GM21619 (cell line): ENCODE measurements at regions not wholly inside any gene's neighbourhood (a gene's known extent, or its start where the extent isn't known, plus 50 kb on each side); places are given as distances from the start of the nearest gene placed in this dataset.
A peak's percentile ranks its signal among the peaks of the same experiment; 100 is the strongest.
"Not testable (repeated sequence)": the region's sequence is repeated elsewhere in the genome, so short reads cannot be mapped to it uniquely, and the experiment has no call there.

ENCODE experiments used
- ATAC-seq: cut with Tn5 transposase; IDR thresholded peaks from one replicate; pipeline ENCODE4 v1.9.1; 2021; ENCODE audit not compliant: unreplicated experiment

DNA sequence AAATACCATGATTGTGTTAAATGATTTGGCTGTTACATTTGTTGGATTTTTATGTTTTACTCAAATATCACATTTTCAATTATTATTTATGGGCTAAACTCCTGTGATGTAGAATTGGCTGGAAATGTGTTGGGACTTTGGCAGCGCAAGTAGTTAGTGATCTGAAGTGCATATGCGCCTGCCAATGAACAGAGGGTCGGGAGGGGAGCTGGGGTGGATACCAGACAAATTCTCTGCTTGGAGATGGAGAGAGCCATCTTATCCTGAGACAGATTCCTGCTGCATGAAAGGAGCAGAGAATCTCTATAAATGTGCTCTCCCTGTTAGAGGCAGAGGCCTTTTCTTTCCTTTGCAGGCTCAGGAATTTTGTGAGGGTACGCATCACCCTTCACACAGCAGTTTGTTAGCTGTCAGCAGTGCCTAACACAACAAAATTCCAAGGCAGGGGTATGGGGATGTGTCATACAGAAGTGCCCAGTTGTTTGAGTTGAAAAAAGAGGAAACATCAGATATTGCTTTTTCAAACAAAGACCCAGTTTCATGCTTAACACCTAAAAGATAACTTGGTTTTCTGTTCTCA, 489.1 kb downstream of the CSNK1G3 start:
- no peak for ATAC-seq

DNA sequence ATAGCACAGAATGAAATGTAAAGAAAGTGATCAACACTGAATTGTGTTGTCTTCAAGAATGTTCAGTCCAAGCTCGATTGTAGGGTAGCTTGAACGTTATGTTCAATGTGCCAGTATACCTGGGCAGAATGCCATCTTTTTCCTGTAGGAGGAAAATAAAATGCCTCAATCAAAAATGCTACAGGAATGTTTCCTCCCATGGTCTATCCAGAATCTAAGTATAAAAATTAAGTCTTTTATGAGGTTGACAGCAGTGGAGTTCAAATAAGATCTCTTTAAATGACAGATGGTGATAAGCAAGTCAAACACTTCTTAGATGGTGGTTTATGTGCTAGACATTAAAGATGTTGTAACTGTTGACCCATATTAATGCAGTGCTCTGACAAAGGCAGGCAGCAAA, 488.6 kb downstream of the CSNK1G3 start:
- ATAC-seq: no peak

DNA sequence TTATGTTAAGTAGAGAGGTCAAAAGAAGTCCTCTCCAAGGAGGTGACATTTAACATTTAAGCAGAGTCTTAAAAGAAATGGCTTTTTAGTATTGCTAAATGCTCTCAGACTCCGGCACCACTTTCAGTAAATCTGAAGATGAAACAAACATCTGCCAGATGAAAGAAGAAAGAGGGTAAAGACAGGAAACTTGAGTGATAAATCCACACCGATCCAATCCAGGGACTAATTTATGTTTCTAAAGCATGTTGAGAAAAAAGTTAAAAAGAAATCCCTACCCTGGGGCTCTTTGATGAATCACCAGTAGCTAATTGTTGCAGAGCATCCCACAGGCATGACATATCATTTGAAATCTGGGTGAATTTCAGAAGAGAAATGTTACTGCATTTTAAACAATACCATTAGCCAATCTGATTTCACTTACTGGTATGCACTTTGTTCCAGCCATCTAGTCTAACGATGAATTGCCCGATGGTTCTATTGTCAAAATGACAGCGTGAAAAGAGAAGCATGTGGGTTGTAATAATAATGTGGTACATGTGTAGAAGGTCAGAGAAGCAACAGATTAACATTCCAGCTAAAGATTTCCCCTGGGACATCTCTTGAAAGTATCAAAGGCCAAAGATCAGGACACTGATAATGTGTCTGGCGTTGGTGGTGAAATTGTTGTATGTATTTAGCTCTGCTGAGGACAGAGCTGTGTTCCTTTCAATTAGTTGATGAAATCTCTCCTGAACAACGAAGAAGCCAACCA, 485.7 kb downstream of the CSNK1G3 start:
- no peak for ATAC-seq

DNA sequence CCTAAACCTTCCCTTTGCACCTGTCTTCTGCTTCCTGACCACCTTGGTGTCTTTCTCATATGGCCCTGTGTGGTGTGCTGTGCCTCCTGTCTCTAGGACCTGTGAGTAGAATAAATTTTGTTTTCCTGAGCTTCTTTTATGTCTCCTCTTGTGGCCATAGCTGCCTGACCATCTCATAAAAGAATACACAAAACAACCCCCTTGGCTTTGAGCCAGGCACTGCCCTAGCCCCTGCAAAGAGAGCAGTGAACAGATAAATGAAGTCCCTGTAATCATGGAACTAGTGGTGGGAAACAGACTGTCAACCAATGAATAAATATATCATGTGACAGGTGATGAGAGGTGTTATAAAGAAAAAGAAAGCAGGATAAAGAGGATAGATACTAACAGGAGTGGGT, 485.1 kb downstream of the CSNK1G3 start:
- ATAC-seq: no peak

DNA sequence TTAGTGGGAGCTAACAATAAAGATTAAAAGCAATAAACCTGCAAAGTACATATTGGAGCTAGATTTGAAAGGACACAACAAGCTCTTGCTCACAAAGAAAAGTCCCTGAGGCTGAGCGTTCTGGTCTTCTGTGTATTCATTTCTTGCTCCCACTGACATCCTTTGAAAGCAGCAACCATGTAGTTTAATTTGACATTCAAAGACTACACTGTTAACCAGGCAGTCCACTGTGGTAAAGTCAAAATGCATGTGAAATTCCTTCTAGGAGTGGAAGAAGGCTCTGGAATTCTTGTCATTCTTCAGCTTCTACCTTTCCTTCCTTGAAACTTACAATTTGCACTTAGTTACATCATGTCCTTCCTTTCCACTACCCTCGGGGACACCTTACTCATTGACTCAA, 480.7 kb downstream of the CSNK1G3 start:
- no peak for ATAC-seq

DNA sequence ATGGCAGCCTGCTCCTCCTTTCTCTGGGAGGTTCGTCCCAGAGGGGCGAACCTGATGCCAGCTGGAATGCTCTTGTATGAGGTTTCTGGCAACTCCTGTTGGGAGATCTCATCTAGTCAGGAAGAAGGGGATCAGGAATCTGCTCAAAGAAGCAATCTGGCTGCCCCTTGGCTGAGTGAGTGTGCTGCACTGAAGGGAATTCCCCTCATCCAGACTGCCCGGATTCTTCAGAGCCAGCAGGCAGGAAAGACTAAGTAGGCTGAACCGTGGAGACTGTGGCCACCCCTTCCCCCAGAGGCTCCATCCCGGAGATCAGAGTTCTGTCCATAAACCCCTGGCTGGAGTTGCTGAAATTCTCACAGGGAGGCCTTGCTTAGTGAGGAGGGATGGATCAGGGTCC, 476.0 kb downstream of the CSNK1G3 start:
- ATAC-seq: no peak

DNA sequence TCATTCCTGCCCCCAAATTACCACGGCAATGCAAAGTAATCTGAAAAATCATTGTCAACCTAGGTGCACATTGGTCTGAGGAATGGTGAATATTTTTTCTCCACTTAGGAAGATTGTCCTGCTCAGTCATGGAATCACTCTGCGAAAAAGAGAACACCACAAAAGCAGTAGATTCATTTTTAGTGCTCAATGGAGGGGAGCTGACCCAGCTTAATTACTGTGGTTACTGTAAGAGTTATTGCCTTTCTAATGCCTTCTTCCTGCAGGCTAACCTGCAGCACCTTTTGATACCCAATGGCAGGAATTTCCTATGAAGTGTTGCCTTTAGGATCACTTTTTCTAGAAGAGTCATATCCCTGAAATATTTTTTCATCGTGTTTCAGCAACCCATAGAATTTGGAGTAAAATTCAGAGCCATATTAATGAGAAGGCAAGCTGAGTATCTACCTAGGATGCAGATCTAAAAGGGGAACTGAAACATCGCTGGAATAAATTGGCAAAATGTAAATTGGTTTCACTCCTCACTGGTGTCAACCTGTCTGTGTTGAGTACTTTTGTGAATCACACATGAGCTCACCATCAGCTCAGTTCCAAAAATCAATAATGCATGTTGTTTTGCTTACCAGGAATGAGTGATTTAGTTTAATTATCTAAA, 464.5 kb downstream of the CSNK1G3 start:
- peak; percentile 74 for ATAC-seq

DNA sequence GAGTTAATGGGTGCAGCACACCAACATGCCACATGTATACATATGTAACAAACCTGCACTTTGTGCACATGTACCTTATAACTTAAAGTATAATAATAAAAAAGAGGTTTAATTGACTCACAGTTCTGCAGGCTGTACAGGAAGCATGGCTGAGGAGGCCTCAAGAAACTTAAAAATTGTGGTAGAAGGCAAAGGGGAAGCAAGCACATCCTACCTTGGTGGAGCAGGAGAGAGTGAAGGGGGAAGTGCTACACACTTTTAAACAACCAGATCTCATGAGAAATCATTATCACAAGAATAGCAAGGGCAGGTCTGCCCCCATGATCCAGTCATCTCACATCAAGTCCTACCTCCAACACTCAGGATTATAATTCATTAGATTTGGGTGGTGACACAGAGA, 463.5 kb downstream of the CSNK1G3 start:
- ATAC-seq: not testable (repeated sequence)

DNA sequence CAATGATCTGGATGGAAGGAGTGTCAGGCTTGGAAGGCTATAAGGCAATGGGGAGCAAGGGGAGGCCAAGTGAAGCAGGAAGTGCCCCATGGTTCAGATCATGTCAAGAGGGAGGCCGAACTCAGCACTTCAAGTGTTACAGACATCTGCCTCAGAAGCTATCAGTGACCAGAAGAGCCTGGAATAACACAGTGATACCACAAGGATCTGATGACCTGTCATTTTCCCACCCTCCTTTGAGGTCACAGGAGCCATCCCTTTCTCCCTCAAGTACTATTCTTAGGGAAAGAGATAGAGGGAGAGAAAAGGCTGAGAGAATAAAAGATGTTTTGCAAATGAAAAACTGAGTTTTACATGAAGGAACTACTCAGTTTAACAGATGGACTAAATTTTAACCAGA, 454.8 kb downstream of the CSNK1G3 start:
- no peak for ATAC-seq

DNA sequence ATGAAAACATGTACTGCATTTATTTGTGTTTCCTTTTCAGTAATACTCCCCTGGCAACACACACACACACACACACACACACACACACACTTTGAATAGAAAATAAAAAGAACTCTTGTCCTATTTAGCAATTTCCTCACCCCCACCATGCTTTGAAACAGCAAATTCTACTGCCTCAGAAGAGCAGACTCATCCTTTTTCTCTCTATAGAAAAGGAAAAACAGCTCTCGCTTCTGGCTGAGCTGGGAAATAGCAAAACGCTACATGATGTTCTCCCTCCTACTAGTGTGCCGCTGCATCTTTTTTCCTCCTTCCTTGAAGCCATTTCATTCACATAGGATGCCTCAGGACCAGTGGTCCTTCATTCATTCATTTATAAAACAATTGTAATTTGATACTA, 453.6 kb downstream of the CSNK1G3 start:
- ATAC-seq: no peak

DNA sequence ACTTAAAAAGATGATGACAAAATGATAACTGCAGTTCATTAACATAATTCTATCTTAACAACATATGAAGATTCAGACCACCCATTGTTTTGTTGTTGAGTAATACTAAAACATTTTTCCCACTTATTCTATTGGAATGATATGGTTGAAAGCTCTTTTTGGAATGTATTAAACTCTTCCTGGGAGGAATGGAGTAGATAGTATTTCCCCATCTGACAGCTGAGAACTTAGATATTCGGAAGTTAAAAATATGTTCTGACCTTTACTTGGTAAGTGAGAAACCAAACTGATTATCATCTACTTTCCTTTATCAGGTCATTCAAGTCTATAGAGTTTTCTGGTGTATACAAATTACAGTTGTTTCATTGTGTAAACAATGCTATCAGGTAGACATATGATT, 452.9 kb downstream of the CSNK1G3 start:
- ATAC-seq: no peak

DNA sequence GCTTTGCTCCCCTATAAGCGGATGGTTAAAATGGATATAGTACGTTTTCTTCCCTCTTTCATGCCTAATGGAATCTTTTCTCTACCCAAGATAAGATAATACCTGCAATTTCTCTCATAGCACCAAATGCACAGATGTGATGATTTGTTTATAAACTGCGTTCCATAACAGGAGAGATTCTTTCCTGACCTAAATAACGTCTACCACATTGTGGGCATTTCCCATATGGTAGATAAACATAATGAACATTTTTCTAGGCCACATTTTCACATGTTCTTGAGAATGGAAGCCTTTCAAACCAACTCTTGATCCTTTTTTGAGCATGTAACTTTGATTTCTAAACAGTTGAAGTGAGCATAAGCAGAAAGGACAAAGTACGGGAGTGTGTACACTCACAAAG, 448.5 kb downstream of the CSNK1G3 start:
- ATAC-seq: no peak

DNA sequence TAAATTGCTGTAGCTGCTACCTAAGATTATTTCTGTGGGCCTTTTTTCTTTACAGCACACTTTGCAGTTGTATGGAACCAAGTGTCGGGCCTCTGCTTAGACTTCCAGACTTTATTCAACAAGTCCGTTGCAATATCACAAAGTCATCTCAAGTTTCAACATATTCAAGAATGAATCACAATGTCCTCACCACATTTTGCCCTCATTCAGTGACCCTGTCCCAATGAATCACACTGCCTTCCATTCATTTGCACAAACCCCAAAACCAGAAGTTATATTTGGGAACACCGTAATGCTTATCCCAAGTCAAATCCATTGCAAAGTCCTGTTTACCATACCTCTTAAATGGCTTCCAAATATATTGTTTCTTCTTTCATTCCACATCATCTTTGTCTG, 439.6 kb downstream of the CSNK1G3 start:
- ATAC-seq: no peak

DNA sequence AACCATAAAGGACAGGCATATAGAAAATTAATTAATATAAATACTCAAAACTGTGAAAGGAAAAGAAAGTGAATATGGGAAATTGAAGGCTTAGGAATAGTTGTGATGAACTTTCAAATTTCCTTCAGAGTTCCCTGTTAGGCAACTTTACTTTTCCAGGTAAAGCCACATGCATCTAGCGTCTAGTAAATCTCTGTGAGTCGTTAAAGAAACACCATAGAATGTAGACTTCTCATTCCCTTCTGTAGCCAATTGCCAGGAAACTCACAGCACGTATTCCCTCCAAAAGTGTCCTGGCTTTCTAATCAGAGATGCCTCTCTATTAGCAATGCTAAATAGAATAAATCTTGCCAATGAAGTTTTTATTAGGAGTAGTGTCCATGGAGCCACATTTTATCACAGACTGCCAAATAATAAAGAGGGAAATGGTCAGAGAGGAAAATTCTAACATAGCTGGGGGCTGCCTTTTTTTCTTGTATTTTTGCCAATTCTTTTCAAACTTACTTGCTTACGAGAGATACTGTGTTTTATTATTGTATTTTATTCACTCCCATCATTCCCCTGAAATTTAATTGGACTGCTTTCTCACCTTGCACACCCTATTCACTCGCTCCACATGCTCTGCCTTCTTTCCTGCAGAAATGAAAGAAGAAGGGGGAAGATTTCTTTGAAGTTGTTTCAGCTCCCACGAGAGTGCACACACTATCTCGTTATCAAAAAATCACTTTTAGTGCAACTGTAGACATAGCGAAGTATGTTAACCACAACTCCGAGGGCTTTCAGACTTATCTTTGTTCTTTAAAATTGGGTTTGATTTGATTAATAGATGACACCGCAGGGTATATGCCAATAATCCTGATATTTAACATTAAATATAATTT, 439.0 kb downstream of the CSNK1G3 start:
- ATAC-seq: no peak

DNA sequence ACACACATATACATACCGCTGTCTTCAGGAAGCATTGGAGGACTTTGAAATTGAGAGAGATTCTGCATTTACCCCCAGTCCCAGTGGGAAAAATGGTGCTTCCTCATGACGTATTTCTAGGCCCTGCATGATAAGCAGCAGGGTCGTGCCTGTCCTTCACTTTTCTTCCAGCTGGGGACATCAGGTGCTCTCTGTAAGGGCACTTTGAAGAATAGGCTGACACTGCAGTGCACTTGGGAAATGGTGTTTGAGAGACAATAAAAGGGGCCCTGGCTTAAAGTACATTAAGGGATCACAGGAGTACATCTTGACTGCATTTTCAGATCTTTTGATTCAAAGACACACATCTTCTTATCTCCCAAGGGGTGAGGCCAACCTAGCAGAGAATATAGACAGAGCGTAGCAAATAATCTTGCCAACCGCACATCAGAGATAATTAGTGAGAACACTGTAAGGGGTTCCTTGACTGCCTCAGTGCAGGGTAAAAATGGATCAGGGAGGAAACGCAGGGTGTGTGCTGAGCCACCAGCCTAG, 437.9 kb downstream of the CSNK1G3 start:
- no peak for ATAC-seq

DNA sequence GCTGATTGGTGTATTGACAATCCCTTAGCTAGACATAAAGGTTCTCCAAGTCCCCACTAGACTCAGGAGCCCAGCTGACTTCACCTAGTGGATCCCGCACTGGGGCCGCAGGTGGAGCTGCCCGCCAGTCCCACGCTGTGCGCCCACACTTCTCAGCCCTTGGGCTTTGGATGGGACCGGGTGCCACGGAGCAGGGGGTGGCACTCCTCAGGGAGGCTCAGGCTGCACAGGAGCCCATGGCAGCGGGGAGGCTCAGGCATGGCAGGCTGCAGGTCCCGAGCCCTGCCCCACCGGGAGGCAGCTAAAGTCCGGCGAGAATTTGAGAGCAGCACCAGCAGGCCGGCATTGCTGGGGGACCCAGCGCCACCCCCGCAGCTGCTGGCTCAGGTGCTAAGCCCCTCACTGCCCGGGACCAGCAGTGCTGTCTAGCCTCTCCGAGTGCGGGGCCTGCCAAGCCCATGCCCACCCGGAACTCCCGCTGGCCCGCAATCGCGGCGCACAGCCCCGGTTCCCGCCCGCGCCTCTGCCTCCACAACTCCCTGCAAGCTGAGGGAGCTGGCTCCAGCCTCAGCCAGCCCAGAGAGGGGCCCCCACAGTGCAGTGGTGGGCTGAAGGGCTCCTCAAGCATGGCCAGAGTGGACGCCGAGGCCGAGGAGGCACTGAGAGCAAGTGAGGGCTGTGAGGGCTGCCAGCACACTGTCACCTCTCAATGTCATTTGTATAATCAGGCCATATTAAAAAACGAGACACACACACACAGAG, 437.2 kb downstream of the CSNK1G3 start:
- ATAC-seq: no peak

DNA sequence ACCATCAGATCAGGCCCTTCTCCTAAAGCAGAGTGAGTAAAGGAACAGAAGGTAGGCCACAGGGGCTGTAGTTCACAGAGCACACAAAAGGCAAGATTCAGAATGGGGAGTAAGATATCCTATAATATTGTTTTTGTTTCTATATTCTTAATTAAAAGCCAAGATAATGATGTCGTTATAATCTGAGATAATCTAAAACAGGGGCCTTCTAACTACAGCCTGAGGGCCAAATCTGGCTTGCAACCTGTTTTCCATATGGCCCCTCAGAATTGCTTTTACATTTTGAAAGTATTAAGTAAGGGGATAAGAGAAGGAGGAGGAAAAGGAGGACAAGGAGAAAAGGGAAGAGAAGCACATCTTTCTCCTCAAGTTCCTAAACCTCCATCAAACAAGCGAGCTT, 435.8 kb downstream of the CSNK1G3 start:
- ATAC-seq: no peak

DNA sequence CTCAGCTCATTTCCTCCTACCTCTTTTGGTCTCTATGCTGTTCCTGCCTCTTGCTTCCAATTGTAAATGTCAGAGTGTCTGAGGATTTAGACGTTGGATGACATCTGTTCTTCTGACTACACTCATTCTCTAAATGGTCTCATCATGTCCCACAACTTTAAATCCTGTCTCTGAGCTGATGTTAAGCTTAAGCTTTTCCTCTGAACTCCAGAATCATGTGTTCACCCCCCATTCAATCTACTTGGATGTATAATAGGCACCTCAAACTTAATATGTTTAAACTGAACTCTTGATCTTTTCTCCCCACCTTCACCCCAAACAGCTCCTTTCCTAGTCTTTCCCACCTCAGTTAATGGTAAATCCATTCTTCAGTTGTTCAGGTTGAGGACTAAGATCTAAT, 433.6 kb downstream of the CSNK1G3 start:
- ATAC-seq: no peak

DNA sequence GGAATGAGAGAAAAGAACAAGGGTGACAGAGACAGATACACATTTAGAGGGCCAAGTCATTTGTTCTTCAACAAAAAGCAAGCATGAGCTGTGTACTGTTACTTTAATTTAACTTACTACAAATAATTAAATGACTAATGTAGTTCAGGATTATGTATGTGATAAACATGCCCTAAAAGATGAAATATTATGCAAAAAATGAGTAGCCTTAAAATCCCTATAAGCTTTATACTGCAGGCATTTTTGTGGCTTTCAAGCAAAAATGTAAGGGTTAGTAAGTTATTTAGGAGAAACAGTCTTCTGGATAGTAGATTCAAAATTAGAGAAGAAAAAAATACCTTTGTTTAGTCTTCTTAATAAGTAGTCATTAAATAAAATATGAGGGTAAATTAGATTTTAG, 431.2 kb downstream of the CSNK1G3 start:
- ATAC-seq: no peak

DNA sequence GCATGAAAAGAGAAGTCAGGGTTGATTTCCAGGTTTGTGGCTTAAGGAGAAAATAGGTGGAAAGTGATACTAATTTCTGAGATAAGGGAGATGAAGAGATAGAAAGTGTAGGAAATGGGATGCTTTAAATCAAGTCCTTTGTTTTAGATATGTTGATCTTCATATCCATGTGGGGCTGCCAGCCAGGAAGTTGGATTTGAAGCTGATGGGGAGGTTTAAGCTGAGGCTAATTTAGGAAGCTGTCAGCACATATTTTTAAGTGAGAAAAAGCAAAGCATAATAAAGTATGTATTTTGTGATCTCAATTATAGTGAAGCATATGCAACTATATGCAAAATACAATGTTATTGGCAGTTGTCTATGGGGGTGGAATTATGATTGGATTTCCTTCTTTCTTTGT, 428.4 kb downstream of the CSNK1G3 start:
- no peak for ATAC-seq

DNA sequence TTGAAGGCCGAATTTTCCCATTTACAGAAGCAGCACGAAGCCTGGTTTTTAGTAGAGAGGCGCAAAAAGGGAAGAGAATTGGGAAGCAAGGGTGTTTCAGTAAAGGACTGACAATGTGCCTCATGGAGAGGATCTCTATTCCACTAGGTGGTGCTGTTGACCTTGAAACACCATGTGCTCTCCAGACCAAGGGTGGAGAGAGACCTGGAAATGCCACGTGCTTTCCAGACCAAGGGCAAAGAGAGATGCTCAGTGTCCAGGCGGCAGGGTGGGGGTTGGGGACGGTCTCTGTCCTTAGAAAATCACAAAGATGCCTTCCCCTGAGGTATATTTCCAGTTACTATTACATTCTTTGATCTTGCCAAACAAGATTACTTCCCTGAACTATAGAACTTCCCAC, 425.3 kb downstream of the CSNK1G3 start:
- ATAC-seq: no peak
